ENCODE measurements at regions not wholly inside any gene's neighbourhood (a gene's known extent, or its start where the extent isn't known, plus 50 kb on each side); places are given as distances from the start of the nearest gene placed in this dataset.

GRCh38 chr9:79378107-79378506, 193.7 kb upstream of the TLE4 start:
- no peak for TF ChIP-seq EZH2 (optimal IDR thresholded peaks at IDR 0.05; ENCODE audit: low read depth, low read length)
- no peak for TF ChIP-seq CTCF (IDR thresholded peaks at IDR 0.05; ENCODE audit: low read length)
- TF ChIP-seq EZH2phosphoT487 (IDR thresholded peaks at IDR 0.05; ENCODE audit: low read length), result no peak
